ENCODE measurements at regions not wholly inside any gene's neighbourhood (a gene's known extent, or its start where the extent isn't known, plus 50 kb on each side); places are given as distances from the start of the nearest gene placed in this dataset.

DNA sequence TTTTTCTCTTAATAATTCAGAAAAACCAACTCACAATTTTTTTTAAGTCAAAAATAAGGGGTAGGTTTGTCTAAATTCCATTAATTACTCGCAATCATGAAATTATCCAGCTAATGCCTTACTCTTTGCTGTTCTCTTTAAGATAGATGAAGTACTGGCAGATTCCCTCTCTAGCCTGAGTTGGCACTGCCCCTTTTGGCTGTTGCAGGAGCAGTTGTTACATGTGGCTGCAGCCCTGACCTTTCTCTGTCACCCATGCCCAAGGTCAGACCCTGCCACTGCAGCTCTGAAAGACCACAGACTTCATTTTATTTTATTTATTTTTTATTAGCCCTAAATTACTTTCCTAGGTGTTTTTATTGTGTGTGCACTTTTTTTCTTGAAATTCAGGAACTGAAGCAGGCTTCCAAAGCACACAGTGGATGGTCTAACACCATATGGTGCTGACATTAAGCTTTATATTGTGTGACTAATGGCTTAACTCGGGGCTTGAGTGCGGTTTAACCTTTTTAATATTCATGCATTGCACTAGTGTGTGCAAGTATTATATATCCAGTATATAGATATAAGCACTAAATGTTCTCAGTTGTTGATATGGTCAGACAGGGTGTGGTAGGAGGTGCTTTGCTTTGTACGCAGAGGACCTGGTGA, 313.0 kb downstream of the CDH2 start:
- ChIA-PET SMC1A (ENCODE audit: uncharacterized antibody, unreplicated experiment) (no interaction called here), RAD21 (ENCODE audit: unreplicated experiment) (no interaction called here), CTCF (no interaction called here), POLR2A (no interaction called here)
- intact Hi-C loops (cut with micrococcal nuclease; ENCODE audit: unreplicated experiment): no loop called here
- no peak overlapping the region for H3K4me2 ChIP-seq (ENCODE audit: control insufficient read depth, insufficient read depth)
- H4K20me1 ChIP-seq (ENCODE audit: control insufficient read depth, insufficient read depth): no peaks in the 10 kb centered on the region
- in situ Hi-C loops (cut with MboI): no loop called here
- H3K27me3 ChIP-seq (replicated peaks in 1 of 2; ENCODE audit: control insufficient read depth in 2 of 2, insufficient read depth in 2 of 2, low read length in 1 of 2): no peaks in the 10 kb centered on the region
- no peak overlapping the region for H3K9ac ChIP-seq (ENCODE audit: control insufficient read depth, insufficient read depth, low read length)
- no peak overlapping the region for H2AFZ ChIP-seq (ENCODE audit: control insufficient read depth, low read depth, low read length)
- no peak for FAIRE-seq
- no peaks in the 10 kb centered on the region for H3K4me1 ChIP-seq (ENCODE audit: control insufficient read depth, insufficient read depth, low read length)
- BruUV-seq (replicated peaks): no TSS peak
- H3K79me2 ChIP-seq (ENCODE audit: control insufficient read depth, insufficient read depth, low read length): no peaks in the 10 kb centered on the region
- no peak for ATAC-seq
- no peak overlapping the region for H3K4me3 ChIP-seq
- WGBS (ENCODE audit: insufficient coverage, insufficient replicate concordance, low lambda C conversion rate, missing lambda C conversion rate): 9% methylated on average over 4 of the region's 4 CpGs
- no peaks in the 10 kb centered on the region for H3K9me3 ChIP-seq (replicated peaks; ENCODE audit: control insufficient read depth, insufficient read depth, low read length)
- no peaks in the 10 kb centered on the region for H3K36me3 ChIP-seq (ENCODE audit: control insufficient read depth in 2 of 2, insufficient read depth in 2 of 2, low read length in 1 of 2)
- TF ChIP-seq BACH1 (IDR thresholded peaks at IDR 0.05; ENCODE audit: borderline replicate concordance) (no peak), EP300 (IDR thresholded peaks at IDR 0.05; ENCODE audit: borderline replicate concordance in 1 of 2, control insufficient read depth in 1 of 2, low read depth in 2 of 2, low read length in 2 of 2) (no peak), SP1 (IDR thresholded peaks at IDR 0.05; ENCODE audit: low read depth, low read length) (no peak), CHD2 (IDR thresholded peaks at IDR 0.05; ENCODE audit: borderline replicate concordance, low read depth, low read length) (no peak), SMC3 (IDR thresholded peaks at IDR 0.05; ENCODE audit: borderline replicate concordance, low read length) (no peak), NFIC (IDR thresholded peaks at IDR 0.05; ENCODE audit: low read depth, low read length) (no peak), JUNB (IDR thresholded peaks at IDR 0.05) (no peak), RCOR1 (conservative IDR thresholded peaks at IDR 0.05; ENCODE audit: low read depth, low read length) (no peak)
- TF ChIP-seq, protein P1, sequence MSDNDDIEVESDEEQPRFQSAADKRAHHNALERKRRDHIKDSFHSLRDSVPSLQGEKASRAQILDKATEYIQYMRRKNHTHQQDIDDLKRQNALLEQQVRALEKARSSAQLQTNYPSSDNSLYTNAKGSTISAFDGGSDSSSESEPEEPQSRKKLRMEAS (IDR thresholded peaks at IDR 0.05; ENCODE audit: low read depth, low read length): no peak
- TF ChIP-seq, protein P2, sequence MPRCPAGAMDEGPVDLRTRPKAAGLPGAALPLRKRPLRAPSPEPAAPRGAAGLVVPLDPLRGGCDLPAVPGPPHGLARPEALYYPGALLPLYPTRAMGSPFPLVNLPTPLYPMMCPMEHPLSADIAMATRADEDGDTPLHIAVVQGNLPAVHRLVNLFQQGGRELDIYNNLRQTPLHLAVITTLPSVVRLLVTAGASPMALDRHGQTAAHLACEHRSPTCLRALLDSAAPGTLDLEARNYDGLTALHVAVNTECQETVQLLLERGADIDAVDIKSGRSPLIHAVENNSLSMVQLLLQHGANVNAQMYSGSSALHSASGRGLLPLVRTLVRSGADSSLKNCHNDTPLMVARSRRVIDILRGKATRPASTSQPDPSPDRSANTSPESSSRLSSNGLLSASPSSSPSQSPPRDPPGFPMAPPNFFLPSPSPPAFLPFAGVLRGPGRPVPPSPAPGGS (IDR thresholded peaks at IDR 0.05; ENCODE audit: borderline replicate concordance, insufficient read depth, low read depth, low read length, poor library complexity, severe bottlenecking): no peak
- TF ChIP-seq, protein P3, sequence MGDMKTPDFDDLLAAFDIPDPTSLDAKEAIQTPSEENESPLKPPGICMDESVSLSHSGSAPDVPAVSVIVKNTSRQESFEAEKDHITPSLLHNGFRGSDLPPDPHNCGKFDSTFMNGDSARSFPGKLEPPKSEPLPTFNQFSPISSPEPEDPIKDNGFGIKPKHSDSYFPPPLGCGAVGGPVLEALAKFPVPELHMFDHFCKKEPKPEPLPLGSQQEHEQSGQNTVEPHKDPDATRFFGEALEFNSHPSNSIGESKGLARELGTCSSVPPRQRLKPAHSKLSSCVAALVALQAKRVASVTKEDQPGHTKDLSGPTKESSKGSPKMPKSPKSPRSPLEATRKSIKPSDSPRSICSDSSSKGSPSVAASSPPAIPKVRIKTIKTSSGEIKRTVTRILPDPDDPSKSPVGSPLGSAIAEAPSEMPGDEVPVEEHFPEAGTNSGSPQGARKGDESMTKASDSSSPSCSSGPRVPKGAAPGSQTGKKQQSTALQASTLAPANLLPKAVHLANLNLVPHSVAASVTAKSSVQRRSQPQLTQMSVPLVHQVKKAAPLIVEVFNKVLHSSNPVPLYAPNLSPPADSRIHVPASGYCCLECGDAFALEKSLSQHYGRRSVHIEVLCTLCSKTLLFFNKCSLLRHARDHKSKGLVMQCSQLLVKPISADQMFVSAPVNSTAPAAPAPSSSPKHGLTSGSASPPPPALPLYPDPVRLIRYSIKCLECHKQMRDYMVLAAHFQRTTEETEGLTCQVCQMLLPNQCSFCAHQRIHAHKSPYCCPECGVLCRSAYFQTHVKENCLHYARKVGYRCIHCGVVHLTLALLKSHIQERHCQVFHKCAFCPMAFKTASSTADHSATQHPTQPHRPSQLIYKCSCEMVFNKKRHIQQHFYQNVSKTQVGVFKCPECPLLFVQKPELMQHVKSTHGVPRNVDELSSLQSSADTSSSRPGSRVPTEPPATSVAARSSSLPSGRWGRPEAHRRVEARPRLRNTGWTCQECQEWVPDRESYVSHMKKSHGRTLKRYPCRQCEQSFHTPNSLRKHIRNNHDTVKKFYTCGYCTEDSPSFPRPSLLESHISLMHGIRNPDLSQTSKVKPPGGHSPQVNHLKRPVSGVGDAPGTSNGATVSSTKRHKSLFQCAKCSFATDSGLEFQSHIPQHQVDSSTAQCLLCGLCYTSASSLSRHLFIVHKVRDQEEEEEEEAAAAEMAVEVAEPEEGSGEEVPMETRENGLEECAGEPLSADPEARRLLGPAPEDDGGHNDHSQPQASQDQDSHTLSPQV (IDR thresholded peaks at IDR 0.05): no peak
- no peak overlapping the region for H3K27ac ChIP-seq (ENCODE audit: control insufficient read depth, insufficient read depth)
- DNase-seq (ENCODE audit: low read depth, low spot score): no peak

Measured in GM12878 (cell line).